IPS DF 6.9 (cell line): ENCODE measurements at regions not wholly inside any gene's neighbourhood (a gene's known extent, or its start where the extent isn't known, plus 50 kb on each side); places are given as distances from the start of the nearest gene placed in this dataset.
"Not testable (repeated sequence)": the region's sequence is repeated elsewhere in the genome, so short reads cannot be mapped to it uniquely, and the experiment has no call there.

Experiments used
- DNase-seq: peaks from one replicate; pipeline ENCODE4 v3.0.0-alpha.2; 2013; ENCODE audit warnings: low read depth, low spot score
- H3K27ac ChIP-seq: one replicate; pipeline ENCODE4 v1.5.1; 2013; ENCODE audit warnings: low read length, control low read depth
- H3K27me3 ChIP-seq: 2 replicates; pipeline ENCODE4 v1.6.1; 2013; ENCODE audit warnings: mild to moderate bottlenecking, low read length; ENCODE audit not compliant: control insufficient read depth, insufficient read depth
- H3K36me3 ChIP-seq: 2 replicates; pipeline ENCODE4 v1.6.1; 2013; ENCODE audit warnings: low read length; ENCODE audit not compliant: control insufficient read depth, insufficient read depth
- H3K4me1 ChIP-seq: 2 replicates; pipeline ENCODE4 v1.6.1; 2013; ENCODE audit warnings: low read length; ENCODE audit not compliant: control insufficient read depth, insufficient read depth
- H3K4me3 ChIP-seq: 2 replicates; pipeline ENCODE4 v1.5.1; 2013; ENCODE audit warnings: mild to moderate bottlenecking, low read length
- H3K9me3 ChIP-seq: 2 replicates; pipeline ENCODE4 v1.6.1; 2013; ENCODE audit warnings: low read length, inconsistent platforms; ENCODE audit not compliant: control insufficient read depth, insufficient read depth
- WGBS: extraction: QIAGEN DNeasy Blood & Tissue Kit; methylation state at CpG from one replicate; pipeline ENCODE4 v1.1.7; 2013; ENCODE audit warnings: mixed read lengths, missing lambda C conversion rate; ENCODE audit not compliant: insufficient read length, insufficient coverage; 5-methylcytosine and 5-hydroxymethylcytosine counted together

DNA sequence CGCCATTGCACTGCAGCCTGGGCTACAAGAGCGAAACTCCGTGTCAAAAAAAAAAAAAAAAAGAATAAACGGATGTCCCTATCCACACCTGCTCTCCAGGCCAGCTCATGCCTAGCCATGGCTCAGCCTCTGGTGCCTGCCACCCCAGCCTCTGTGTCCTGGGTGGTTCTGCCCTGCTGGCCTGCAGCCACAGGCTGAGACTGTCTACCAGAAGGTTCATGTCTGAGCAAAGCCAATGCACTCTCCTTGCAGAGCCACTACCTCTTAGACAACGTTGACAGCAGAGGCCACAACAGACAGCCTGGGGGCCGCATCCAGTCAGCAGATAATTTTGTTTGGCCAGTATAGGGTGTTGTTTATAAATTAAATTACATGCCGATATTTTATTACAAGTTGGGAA lies 127.7 kb downstream of the ASB7 start:
- H3K4me1 ChIP-seq = no peaks in the 10 kb centered on the region; the same call in 1 of the 2 replicates
- no peaks in the 10 kb centered on the region for H3K27me3 ChIP-seq
- H3K27ac ChIP-seq = no peak overlapping the region
- DNase-seq = no peak
- no CpG with 5 or more reads among the region's 7 CpGs for WGBS
- H3K36me3 ChIP-seq = no peaks in the 10 kb centered on the region
- no peak overlapping the region for H3K4me3 ChIP-seq
- H3K9me3 ChIP-seq = no peaks in the 10 kb centered on the region

DNA sequence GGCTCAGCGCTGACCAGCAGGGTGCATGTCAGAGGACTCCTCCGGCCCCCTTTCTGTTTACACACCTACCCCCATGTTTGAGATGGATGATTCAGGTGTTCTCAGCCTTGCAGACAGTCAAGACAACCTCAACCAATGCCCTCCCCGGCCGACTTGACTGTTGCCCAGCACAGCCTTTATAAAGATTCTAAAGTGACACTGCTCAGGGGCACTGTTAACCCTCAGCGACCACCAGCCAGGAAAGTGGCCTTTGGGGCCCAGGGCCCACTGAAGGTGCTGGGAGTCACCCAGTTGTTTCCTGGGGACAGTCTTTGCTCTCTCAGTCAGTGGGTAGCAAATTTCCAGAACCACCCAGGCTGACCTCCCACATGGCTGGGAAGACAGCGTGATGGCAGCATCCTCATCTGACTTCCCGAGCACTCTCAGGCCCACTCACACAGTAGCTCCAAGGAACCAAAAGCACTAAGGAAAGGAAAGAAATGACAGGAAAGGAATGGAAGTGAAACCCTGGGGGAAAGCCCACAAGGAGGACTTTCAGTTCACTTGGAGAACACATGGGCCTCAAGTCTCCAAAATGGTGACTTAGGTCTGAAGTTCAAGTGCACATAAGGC lies 128.4 kb downstream of the ASB7 start:
- no peak overlapping the region for H3K4me3 ChIP-seq
- H3K27ac ChIP-seq = no peak overlapping the region
- DNase-seq = no peak
- H3K4me1 ChIP-seq = no peaks in the 10 kb centered on the region; the same call in 1 of the 2 replicates
- no CpG with 5 or more reads among the region's 7 CpGs for WGBS
- H3K36me3 ChIP-seq = no peaks in the 10 kb centered on the region
- H3K9me3 ChIP-seq = no peaks in the 10 kb centered on the region
- H3K27me3 ChIP-seq = no peaks in the 10 kb centered on the region

DNA sequence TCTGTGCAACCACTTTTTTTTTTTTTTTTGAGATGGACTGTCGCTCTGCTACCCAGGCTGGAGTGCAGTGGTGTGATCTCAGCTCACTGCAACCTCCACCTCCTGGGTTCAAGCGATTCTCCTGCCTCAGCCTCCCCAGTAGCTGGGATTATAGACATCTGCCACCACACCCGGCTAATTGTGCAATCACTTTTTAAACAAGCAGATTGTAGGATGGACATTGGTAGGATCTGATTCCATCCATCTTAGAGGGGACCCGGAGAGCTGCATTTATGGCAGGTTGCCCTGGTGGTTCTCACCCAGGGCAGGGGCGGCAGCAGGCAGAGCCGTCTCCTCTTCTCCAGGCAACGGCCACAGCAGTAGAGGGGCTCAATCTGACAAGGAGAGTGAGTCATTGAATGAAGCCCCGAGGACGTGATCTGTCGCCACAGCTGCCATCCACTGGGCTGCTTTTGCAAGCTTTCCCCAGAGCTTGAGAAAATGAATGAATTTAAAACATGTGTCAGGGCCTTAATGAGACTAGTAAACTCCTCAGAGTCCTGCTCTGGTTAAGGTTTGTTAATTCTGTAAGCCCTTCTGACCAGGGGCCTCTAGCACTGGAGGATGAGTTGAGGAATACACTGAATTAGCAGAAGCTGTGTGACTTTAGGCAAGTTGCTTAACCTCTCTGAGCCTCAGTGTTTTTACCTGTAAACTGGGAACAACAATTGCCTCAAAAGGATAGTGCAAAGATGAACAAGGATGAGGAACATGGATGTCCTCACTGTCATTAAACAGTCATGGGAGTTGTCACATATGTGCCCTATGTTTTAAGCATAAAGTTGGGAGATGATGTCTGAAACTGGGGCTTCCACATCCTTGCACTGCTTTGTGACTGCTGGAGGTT lies 129.1 kb downstream of the ASB7 start:
- DNase-seq = no peak
- Histone ChIP-seq H3K9me3 (no peaks in the 10 kb centered on the region), H3K4me3 (no peak overlapping the region), H3K27ac (no peak overlapping the region), H3K36me3 (no peaks in the 10 kb centered on the region), H3K4me1 (no peaks in the 10 kb centered on the region; the same call in 1 of the 2 replicates), H3K27me3 (no peaks in the 10 kb centered on the region)
- no CpG with 5 or more reads among the region's 10 CpGs for WGBS

- DNase-seq = no peak
- Histone ChIP-seq H3K36me3 (no peaks in the 10 kb centered on the region), H3K4me3 (no peak overlapping the region), H3K9me3 (no peaks in the 10 kb centered on the region), H3K4me1 (no peaks in the 10 kb centered on the region; the same call in 1 of the 2 replicates), H3K27ac (no peak overlapping the region), H3K27me3 (no peaks in the 10 kb centered on the region)
- WGBS = no CpG with 5 or more reads among the region's 7 CpGs
Measured at GRCh38 chr15:100732211-100733055, 130.0 kb downstream of the ASB7 start.

GRCh38 chr15:100733101-100733842 lies 130.9 kb downstream of the ASB7 start:
- no peak overlapping the region for H3K27ac ChIP-seq
- no peaks in the 10 kb centered on the region for H3K36me3 ChIP-seq
- DNase-seq = no peak
- H3K27me3 ChIP-seq = no peaks in the 10 kb centered on the region
- WGBS = no CpG with 5 or more reads among the region's 8 CpGs
- no peak overlapping the region for H3K4me3 ChIP-seq
- H3K4me1 ChIP-seq = no peaks in the 10 kb centered on the region; the same call in 1 of the 2 replicates
- H3K9me3 ChIP-seq = no peaks in the 10 kb centered on the region

- H3K27ac ChIP-seq, H3K4me3 ChIP-seq, H3K27me3 ChIP-seq, H3K9me3 ChIP-seq, H3K4me1 ChIP-seq, H3K36me3 ChIP-seq, DNase-seq: not testable (repeated sequence)
- WGBS = no CpG with 5 or more reads among the region's 3 CpGs
Measured at GRCh38 chr15:100733843-100734185, 131.4 kb downstream of the ASB7 start.

DNA sequence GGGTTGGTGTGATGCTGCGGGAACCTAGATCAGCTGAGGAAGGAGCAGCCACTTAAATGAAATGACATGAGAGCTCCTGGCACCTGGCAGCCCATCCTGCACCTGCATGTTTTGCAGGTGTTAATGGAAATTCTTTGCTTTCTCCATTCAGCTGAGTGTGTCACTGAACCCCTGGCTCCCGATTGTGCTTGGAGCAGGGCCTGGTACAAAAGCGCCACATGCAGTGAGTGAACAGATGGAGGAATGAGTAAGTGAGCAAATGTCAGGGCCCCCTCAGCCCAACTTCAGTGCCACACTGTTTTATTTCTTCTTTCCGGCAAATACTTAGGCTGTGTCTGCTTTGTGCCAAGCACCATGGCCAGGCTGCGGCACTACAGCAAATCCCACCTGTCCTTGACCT lies 132.2 kb downstream of the ASB7 start:
- Histone ChIP-seq H3K27me3 (no peaks in the 10 kb centered on the region), H3K27ac (no peak overlapping the region), H3K36me3 (no peaks in the 10 kb centered on the region), H3K9me3 (no peaks in the 10 kb centered on the region), H3K4me3 (no peak overlapping the region), H3K4me1 (no peaks in the 10 kb centered on the region; the same call in 1 of the 2 replicates)
- no peak for DNase-seq
- no CpG with 5 or more reads among the region's 5 CpGs for WGBS

DNA sequence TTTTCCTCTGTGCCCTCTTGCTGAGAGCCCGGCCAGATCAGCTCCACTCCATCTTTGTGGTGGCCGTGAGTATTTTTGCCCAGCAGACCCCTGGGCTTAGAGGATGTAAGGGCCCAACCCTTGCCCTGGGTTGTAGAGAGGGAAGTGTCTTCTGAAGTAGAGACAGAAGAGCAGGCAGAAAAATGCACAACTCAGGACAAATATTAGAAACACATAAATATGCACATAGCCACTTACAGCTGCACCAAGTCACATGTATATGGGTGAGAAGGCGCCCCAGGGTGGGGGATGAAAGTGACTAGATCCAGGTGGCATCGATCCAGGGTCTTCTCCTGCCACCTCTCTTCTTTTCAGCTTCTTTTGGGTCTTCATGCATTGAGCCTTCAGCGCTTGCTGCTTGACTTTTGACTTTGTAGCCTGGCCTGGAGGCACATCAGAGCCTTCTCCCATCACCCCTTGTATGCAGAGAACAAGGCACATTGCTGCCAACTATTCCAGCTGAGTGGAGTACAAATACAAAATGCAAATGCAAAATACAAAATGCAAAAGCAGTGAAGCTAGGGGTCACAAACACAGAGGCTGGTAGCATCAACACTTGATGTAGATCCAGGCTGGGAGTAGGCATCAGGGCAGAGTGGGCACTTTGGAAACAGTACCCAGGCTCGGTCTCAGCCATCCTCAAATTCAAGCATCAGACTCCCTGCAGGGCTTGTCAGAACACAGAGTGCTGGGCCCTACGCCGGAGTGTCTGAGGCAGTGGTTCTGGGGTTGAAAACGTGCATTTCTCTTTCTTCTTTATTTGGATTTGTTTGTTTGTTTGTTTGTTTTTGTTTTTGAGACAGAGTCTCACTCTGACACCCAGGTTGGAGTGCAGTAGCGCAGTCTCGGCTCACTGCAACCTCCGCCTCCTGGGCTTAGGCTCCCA lies 133.0 kb downstream of the ASB7 start:
- Histone ChIP-seq H3K9me3 (no peaks in the 10 kb centered on the region), H3K27me3 (no peaks in the 10 kb centered on the region), H3K4me1 (no peaks in the 10 kb centered on the region), H3K4me3 (no peak overlapping the region), H3K27ac (no peak overlapping the region), H3K36me3 (no peaks in the 10 kb centered on the region)
- WGBS = no CpG with 5 or more reads among the region's 12 CpGs
- DNase-seq = no peak

GRCh38 chr15:100737214-100737613 lies 134.8 kb downstream of the ASB7 start:
- WGBS = no CpG with 5 or more reads among the region's 12 CpGs
- Histone ChIP-seq H3K4me1 (no peaks in the 10 kb centered on the region), H3K9me3 (no peaks in the 10 kb centered on the region), H3K27me3 (no peaks in the 10 kb centered on the region), H3K36me3 (no peaks in the 10 kb centered on the region), H3K4me3 (no peak overlapping the region), H3K27ac (no peak overlapping the region)
- DNase-seq = no peak
